GM23248 (cell line): ENCODE measurements at regions not wholly inside any gene's neighbourhood (a gene's known extent, or its start where the extent isn't known, plus 50 kb on each side); places are given as distances from the start of the nearest gene placed in this dataset.

Source experiments
- DNase-seq: peaks from one replicate; pipeline ENCODE4 v3.0.0-alpha.2; 2015
- H2AFZ ChIP-seq: fragments of 200-600 bp; sonication (generic); 2 replicates; pipeline ENCODE4 v1.6.1; 2016; ENCODE audit warnings: antibody characterized with exemption
- H3F3A ChIP-seq: fragments of 200-600 bp; sonication (generic); 2 replicates; pipeline ENCODE4 v1.6.1; 2016; ENCODE audit warnings: mild to moderate bottlenecking, antibody characterized with exemption, mixed run types; ENCODE audit not compliant: insufficient read depth
- H3K27ac ChIP-seq: fragments of 200-600 bp; sonication (generic); 2 replicates; pipeline ENCODE4 v1.5.1; 2016; ENCODE audit warnings: mild to moderate bottlenecking
- H3K27me3 ChIP-seq: fragments of 200-600 bp; sonication (generic); replicated peaks from 2 replicates; pipeline ENCODE4 v1.6.1; 2016; ENCODE audit warnings: mild to moderate bottlenecking; ENCODE audit not compliant: insufficient read depth
- H3K36me3 ChIP-seq: fragments of 200-600 bp; sonication (generic); 2 replicates; pipeline ENCODE4 v1.6.1; 2016; ENCODE audit warnings: low read depth, mild to moderate bottlenecking
- H3K4me1 ChIP-seq: fragments of 200-600 bp; sonication (generic); 2 replicates; pipeline ENCODE4 v1.6.1; 2016; ENCODE audit warnings: mild to moderate bottlenecking; ENCODE audit not compliant: insufficient read depth
- H3K4me2 ChIP-seq: fragments of 200-600 bp; sonication (generic); one replicate; pipeline ENCODE4 v1.6.1; 2016; ENCODE audit warnings: mild to moderate bottlenecking; ENCODE audit not compliant: unreplicated experiment
- H3K4me3 ChIP-seq: fragments of 200-600 bp; sonication (generic); 2 replicates; pipeline ENCODE4 v1.5.1; 2016; ENCODE audit warnings: mild to moderate bottlenecking
- H3K79me2 ChIP-seq: fragments of 200-600 bp; sonication (generic); 2 replicates; pipeline ENCODE4 v1.6.1; 2016; ENCODE audit warnings: mild to moderate bottlenecking; ENCODE audit not compliant: insufficient read depth
- H3K9ac ChIP-seq: fragments of 200-600 bp; sonication (generic); 2 replicates; pipeline ENCODE4 v1.6.1; 2016; ENCODE audit warnings: mild to moderate bottlenecking
- H3K9me2 ChIP-seq: fragments of 200-600 bp; sonication (generic); 2 replicates; pipeline ENCODE4 v1.6.1; 2016; ENCODE audit warnings: mixed run types, mild to moderate bottlenecking, moderate library complexity; ENCODE audit not compliant: insufficient read depth
- H3K9me3 ChIP-seq: fragments of 200-600 bp; sonication (generic); one replicate; pipeline ENCODE4 v1.6.1; 2017; ENCODE audit warnings: low read depth
- H4K20me1 ChIP-seq: fragments of 200-600 bp; sonication (generic); 2 replicates; pipeline ENCODE4 v1.6.0; 2016; ENCODE audit not compliant: insufficient read depth
- EZH2 ChIP-seq: fragments of 200-600 bp; sonication (generic); IDR thresholded peaks from 2 replicates; pipeline ENCODE4 v1.6.1; 2018; ENCODE audit warnings: antibody characterized with exemption, mild to moderate bottlenecking; ENCODE audit not compliant: insufficient read depth, poor library complexity, severe bottlenecking
- EZH2phosphoT487 ChIP-seq: fragments of 200-600 bp; sonication (generic); IDR thresholded peaks from 2 replicates; pipeline ENCODE4 v1.6.1; 2018; ENCODE audit warnings: antibody characterized with exemption, moderate library complexity, mild to moderate bottlenecking, low read depth; ENCODE audit not compliant: insufficient read depth
- WGBS, 2 experiments: methylation state at CpG; one replicate each; pipeline ENCODE4 v1.1.6; 2015 to 2017; ENCODE audit warnings: low lambda C conversion rate in 2 of 2, low coverage in 1 of 2; ENCODE audit errors: missing lambda C conversion rate in 2 of 2; 5-methylcytosine and 5-hydroxymethylcytosine counted together
- in situ Hi-C: fragments of 300-500 bp; cut with MboI; formaldehyde crosslinking; loops from 2 replicates; pipeline ENCODE4 v1.15.0; 2020

DNA sequence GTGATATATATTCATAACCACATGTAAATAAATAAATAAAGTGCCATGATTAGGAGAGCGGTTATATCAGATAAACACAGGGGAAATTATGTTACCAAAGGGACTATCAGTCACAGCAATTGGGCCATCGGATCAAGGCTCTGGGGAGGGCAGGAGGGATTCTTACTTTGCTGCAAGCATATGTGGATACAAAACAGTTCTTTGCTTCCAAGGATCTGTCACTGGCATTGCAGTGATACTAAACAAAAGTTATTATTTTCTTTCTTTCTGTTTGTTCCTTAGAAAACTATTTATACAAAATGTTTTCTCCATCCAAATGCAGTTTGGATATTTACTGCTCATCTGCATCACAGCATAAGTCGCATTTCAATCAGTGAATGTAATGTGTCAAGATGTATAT, 188.4 kb upstream of the MGMT start:
- Histone ChIP-seq H3F3A (no peaks in the 10 kb centered on the region), H4K20me1 (no peaks in the 10 kb centered on the region), H3K79me2 (no peaks in the 10 kb centered on the region), H3K27ac (no peak overlapping the region), H2AFZ (no peak overlapping the region), H3K27me3 (no peaks in the 10 kb centered on the region), H3K9me2 (no peaks in the 10 kb centered on the region), H3K36me3 (no peaks in the 10 kb centered on the region), H3K4me2 (no peak overlapping the region), H3K4me1 (no peaks in the 10 kb centered on the region), H3K4me3 (no peak overlapping the region), H3K9ac (no peak overlapping the region), H3K9me3 (no peaks in the 10 kb centered on the region)
- no peak for DNase-seq
- no peak for TF ChIP-seq EZH2
- no peak for TF ChIP-seq EZH2phosphoT487
- in situ Hi-C loops: no loop called here
- 2 to 3% methylated on average over 3 of the region's 3 CpGs for WGBS, 2 experiments

DNA sequence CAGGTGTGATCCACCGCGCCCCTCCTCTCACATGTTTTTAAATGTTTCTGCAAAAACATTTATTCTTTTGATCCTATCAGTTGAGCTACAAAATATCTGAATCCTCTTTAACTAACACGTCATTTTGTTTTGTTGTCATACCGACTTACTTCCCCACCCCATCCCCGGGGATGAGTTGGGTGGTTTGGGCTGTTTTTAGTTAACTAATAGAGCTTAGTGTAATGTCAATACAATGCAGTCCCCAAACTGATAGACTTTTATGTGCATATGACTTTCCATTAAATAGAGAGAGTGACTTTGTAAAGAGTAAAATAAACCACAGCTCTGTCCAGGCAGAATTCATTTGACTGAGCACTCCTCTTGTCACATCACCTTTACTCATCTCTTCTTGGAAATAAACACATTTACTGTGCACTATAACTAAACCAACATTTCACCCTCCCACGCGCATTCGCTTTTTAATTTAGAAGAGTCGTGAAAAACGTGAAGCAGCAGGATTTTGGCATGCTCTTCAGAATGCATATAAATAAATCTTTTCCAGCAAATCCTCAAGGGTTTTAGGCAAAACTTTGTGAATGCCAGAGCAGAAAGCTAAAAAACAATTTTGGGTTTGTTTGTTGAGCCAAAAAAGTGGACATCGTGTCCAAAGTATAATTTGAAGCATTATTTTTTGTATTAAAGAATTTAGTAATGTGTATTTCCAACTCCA, 187.4 kb upstream of the MGMT start:
- H3K79me2 ChIP-seq: no peaks in the 10 kb centered on the region
- in situ Hi-C loops: no loop called here
- H3K9ac ChIP-seq: no peak overlapping the region
- H3K4me2 ChIP-seq: no peak overlapping the region
- H3K4me3 ChIP-seq: no peak overlapping the region
- H3K27me3 ChIP-seq: no peaks in the 10 kb centered on the region
- no peaks in the 10 kb centered on the region for H3K9me2 ChIP-seq
- WGBS, 2 experiments: 10 to 12% methylated on average over 11 of the region's 11 CpGs
- H2AFZ ChIP-seq: no peak overlapping the region
- H3K9me3 ChIP-seq: no peaks in the 10 kb centered on the region
- no peak overlapping the region for H3K27ac ChIP-seq
- DNase-seq: no peak
- H3K36me3 ChIP-seq: no peaks in the 10 kb centered on the region
- TF ChIP-seq EZH2: no peak
- TF ChIP-seq EZH2phosphoT487: no peak
- no peaks in the 10 kb centered on the region for H3F3A ChIP-seq
- H3K4me1 ChIP-seq: no peaks in the 10 kb centered on the region
- no peaks in the 10 kb centered on the region for H4K20me1 ChIP-seq

DNA sequence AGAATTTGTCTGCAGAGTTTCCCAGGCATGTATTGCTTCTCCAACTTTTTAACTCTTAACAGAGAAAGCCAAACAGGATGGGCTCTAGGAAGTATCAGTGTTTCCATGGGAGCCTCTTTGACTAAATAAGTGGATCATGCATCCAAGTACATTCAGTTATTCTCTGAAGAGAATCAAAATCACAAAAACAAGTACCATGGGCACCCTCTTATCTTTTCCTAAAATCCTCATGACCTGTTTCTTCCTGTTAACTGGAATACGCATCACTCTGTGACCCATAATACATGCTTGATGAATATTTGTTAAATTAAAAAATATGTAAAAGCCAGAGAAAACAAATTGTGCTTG, 186.9 kb upstream of the MGMT start:
- no peak overlapping the region for H3K9ac ChIP-seq
- H4K20me1 ChIP-seq: no peaks in the 10 kb centered on the region
- no peaks in the 10 kb centered on the region for H3F3A ChIP-seq
- no peaks in the 10 kb centered on the region for H3K9me2 ChIP-seq
- no peaks in the 10 kb centered on the region for H3K9me3 ChIP-seq
- in situ Hi-C loops: no loop called here
- no peak for DNase-seq
- H3K36me3 ChIP-seq: no peaks in the 10 kb centered on the region
- H3K4me1 ChIP-seq: no peaks in the 10 kb centered on the region
- H3K4me3 ChIP-seq: no peak overlapping the region
- H3K27me3 ChIP-seq: no peaks in the 10 kb centered on the region
- no peaks in the 10 kb centered on the region for H3K79me2 ChIP-seq
- TF ChIP-seq EZH2phosphoT487 (no peak), EZH2 (no peak)
- H2AFZ ChIP-seq: no peak overlapping the region
- 0 to 4% methylated on average over 1 of the region's 1 CpG for WGBS, 2 experiments
- H3K27ac ChIP-seq: no peak overlapping the region
- no peak overlapping the region for H3K4me2 ChIP-seq

DNA sequence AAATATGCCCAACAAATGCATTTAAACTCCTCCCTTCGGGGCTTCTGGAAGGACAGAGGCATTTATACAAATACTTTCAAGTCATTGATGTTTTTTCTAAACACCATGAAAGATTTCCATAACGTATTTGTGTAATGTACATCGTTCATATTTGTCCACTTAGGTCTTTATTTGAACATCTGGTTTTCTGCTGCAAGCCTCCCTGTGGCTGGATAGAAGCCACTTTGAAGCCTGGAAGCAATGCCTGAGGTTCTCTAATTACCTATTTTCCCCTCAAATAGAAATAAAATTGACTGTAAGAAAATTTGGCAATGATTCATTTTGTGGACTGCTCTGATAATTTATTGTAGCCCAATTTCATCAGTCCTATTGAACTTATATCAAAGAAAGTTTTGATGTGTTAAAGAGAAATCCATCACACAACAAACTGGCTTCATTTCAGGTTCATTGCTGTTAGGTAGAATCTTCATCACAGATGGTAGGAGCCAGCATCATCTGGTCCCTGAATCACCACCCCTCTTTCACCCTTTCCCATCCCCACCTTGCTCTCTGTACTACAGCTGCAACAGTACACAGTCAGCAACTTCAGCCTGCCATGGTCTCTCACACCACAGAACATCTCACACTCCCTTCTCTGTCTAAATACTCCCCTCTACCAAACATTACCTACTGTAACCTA, 186.0 kb upstream of the MGMT start:
- Histone ChIP-seq H3K4me1 (no peaks in the 10 kb centered on the region), H4K20me1 (no peaks in the 10 kb centered on the region), H3K4me2 (no peak overlapping the region), H3K4me3 (no peak overlapping the region), H3F3A (no peaks in the 10 kb centered on the region), H3K36me3 (no peaks in the 10 kb centered on the region), H2AFZ (no peak overlapping the region), H3K9ac (no peak overlapping the region), H3K79me2 (no peaks in the 10 kb centered on the region), H3K27ac (no peak overlapping the region), H3K27me3 (no peaks in the 10 kb centered on the region), H3K9me3 (no peaks in the 10 kb centered on the region), H3K9me2 (no peaks in the 10 kb centered on the region)
- no peak for TF ChIP-seq EZH2phosphoT487
- no peak for TF ChIP-seq EZH2
- WGBS, 2 experiments: 1 to 2% methylated on average over 3 of the region's 3 CpGs
- no peak for DNase-seq
- in situ Hi-C loops: no loop called here
